ENCODE measurements at regions not wholly inside any gene's neighbourhood (a gene's known extent, or its start where the extent isn't known, plus 50 kb on each side); places are given as distances from the start of the nearest gene placed in this dataset.
"Not testable (repeated sequence)": the region's sequence is repeated elsewhere in the genome, so short reads cannot be mapped to it uniquely, and the experiment has no call there.

DNA sequence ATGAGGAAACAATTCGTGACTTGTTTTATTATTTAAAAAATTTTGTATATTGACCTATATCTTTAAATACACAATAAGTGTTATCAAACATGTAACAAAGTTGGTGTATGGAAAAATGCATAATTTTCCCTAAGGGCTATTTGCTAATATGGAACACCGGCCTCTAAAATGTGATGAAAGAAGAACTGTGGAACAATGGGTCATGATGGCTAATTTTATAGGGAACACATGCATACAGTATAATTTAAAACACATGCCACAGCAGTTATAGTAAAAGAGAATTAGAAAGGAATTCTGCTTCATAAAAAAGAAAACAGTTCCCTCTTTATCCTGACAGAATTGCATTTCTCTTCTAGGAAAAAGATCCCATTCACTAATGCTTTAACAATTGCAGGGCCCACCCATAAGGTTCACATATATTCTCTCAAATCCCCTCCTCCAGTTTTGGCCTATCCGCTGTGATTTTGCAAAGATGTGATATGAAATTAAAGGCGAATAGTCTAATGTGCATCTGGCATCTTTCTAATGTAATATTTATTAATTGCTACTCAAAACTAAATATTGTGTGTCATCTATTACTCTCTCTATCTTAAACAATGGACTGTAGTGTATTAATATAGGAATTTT lies 628.1 kb upstream of the CITED2 start:
- peaks cover 2% of the 10 kb centered on the region for H3K36me3 Mint-ChIP-seq (ENCODE audit: unreplicated experiment)
- no peak for DNase-seq (ENCODE audit: extremely low spot score, unreplicated experiment)
- no peaks in the 10 kb centered on the region for H3K27me3 Mint-ChIP-seq (ENCODE audit: unreplicated experiment)
- H3K4me1 Mint-ChIP-seq (ENCODE audit: unreplicated experiment), result peaks cover 35% of the 10 kb centered on the region
- H3K27ac Mint-ChIP-seq (ENCODE audit: unreplicated experiment), result peak overlapping the region; percentile 94
- TF ChIP-seq, protein P1, sequence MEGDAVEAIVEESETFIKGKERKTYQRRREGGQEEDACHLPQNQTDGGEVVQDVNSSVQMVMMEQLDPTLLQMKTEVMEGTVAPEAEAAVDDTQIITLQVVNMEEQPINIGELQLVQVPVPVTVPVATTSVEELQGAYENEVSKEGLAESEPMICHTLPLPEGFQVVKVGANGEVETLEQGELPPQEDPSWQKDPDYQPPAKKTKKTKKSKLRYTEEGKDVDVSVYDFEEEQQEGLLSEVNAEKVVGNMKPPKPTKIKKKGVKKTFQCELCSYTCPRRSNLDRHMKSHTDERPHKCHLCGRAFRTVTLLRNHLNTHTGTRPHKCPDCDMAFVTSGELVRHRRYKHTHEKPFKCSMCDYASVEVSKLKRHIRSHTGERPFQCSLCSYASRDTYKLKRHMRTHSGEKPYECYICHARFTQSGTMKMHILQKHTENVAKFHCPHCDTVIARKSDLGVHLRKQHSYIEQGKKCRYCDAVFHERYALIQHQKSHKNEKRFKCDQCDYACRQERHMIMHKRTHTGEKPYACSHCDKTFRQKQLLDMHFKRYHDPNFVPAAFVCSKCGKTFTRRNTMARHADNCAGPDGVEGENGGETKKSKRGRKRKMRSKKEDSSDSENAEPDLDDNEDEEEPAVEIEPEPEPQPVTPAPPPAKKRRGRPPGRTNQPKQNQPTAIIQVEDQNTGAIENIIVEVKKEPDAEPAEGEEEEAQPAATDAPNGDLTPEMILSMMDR (IDR thresholded peaks at IDR 0.05), result no peak
- peaks cover 4% of the 10 kb centered on the region for H3K9me3 Mint-ChIP-seq (ENCODE audit: unreplicated experiment)
- H3K4me3 Mint-ChIP-seq (ENCODE audit: unreplicated experiment), result no peak overlapping the region

DNA sequence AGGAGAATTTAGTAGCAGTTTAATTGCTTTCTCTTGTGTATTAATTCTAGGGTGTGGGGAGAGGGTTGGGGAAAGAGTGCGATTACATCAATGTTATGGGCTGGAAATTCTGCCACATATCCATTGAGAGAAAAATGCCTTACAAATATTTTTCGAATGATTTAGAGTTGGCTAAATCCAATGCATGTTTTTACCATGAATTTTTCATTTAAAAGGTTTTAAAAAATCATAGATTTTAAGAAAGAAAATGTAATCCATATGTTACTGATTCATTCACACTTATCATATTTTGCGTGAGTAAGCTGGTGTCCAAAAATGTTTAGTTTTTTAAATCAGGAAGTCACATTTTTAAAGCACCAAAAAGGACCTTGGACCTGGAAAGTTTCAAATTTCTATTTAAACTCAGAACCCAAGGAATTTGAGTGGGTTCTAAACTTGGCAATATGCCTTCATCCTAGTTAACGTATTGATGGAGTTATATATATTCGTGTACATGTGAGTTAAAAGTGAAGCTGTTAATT lies 627.4 kb upstream of the CITED2 start:
- Mint-ChIP-seq H3K27ac (ENCODE audit: unreplicated experiment) (peak overlapping the region; percentile 94), H3K9me3 (ENCODE audit: unreplicated experiment) (peaks cover 7% of the 10 kb centered on the region), H3K36me3 (ENCODE audit: unreplicated experiment) (peaks cover 2% of the 10 kb centered on the region), H3K4me1 (ENCODE audit: unreplicated experiment) (peaks cover 35% of the 10 kb centered on the region), H3K27me3 (ENCODE audit: unreplicated experiment) (no peaks in the 10 kb centered on the region), H3K4me3 (ENCODE audit: unreplicated experiment) (no peak overlapping the region)
- TF ChIP-seq, protein P1 (IDR thresholded peaks at IDR 0.05), result no peak
- no peak for DNase-seq (ENCODE audit: extremely low spot score, unreplicated experiment)

DNA sequence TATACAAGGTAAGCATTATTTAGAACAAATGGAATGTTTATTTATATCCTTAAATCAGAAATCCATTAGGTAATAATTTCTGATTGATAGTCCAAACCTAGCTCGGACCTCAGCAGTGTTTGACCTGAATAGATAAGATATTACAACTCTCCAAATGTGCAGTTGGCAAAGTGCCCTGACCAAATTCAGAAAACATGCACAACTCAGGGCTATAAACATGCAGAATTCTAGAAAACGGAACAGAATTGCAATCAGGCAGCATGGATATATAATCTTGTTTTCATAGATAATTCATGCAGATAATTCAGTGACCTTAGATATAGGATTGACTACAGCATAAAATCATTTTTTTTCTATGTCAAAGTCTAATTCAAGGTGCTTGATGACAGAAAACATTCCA lies 626.6 kb upstream of the CITED2 start:
- Mint-ChIP-seq H3K4me3 (ENCODE audit: unreplicated experiment) (no peak overlapping the region), H3K27ac (ENCODE audit: unreplicated experiment) (peak overlapping the region; percentile 94), H3K27me3 (ENCODE audit: unreplicated experiment) (no peaks in the 10 kb centered on the region), H3K36me3 (ENCODE audit: unreplicated experiment) (no peaks in the 10 kb centered on the region), H3K4me1 (ENCODE audit: unreplicated experiment) (peaks cover 40% of the 10 kb centered on the region), H3K9me3 (ENCODE audit: unreplicated experiment) (peaks cover 3% of the 10 kb centered on the region)
- TF ChIP-seq, protein P1 (IDR thresholded peaks at IDR 0.05), result no peak
- DNase-seq (ENCODE audit: extremely low spot score, unreplicated experiment), result no peak

DNA sequence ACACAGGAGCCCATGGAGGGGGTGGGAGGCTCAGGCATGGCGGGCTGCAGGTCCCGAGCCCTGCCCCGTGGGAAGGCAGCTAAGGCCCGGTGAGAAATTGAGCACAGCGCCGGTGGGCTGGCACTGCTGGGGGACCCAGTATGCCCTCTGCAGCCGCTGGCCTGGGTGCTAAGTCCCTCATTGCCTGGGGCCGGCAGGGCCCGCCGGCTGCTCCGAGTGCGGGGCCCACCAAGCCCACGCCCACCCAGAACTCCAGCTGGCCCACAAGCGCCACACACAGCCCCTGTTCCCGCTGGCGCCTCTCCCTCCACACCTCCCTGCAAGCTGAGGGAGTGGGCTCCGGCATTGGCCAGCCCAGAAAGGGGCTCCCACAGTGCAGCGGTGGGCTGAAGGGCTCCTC lies 625.2 kb upstream of the CITED2 start:
- H3K27ac Mint-ChIP-seq (ENCODE audit: unreplicated experiment); H3K36me3 Mint-ChIP-seq (ENCODE audit: unreplicated experiment): not testable (repeated sequence)
- peaks cover 40% of the 10 kb centered on the region for H3K4me1 Mint-ChIP-seq (ENCODE audit: unreplicated experiment)

DNA sequence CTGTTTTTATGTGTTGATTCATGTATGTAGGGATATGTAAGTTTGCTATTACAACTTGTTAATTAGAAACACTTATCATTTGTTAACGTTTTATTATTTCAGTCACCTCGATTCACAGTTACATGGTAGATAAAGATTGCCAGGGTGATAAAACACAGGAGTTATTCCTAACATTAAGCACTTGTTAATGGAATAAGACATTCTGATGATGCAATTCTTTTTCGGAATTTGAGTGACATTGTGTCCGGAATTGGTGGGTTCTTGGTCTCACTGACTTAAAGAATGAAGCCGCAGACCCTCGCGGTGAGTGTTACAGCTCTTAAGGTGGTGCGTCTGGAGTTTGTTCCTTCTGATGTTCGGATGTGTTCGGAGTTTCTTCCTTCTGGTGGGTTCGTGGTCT lies 624.0 kb upstream of the CITED2 start:
- H3K4me3 Mint-ChIP-seq (ENCODE audit: unreplicated experiment); H3K27me3 Mint-ChIP-seq (ENCODE audit: unreplicated experiment); DNase-seq (ENCODE audit: extremely low spot score, unreplicated experiment); H3K27ac Mint-ChIP-seq (ENCODE audit: unreplicated experiment); H3K36me3 Mint-ChIP-seq (ENCODE audit: unreplicated experiment): not testable (repeated sequence)
- Mint-ChIP-seq H3K9me3 (ENCODE audit: unreplicated experiment) (peaks cover 12% of the 10 kb centered on the region), H3K4me1 (ENCODE audit: unreplicated experiment) (peaks cover 35% of the 10 kb centered on the region)

More for the DNA sequence above, 625.2 kb upstream of the CITED2 start:
- DNase-seq (ENCODE audit: extremely low spot score, unreplicated experiment); H3K27me3 Mint-ChIP-seq (ENCODE audit: unreplicated experiment); H3K9me3 Mint-ChIP-seq (ENCODE audit: unreplicated experiment); H3K4me3 Mint-ChIP-seq (ENCODE audit: unreplicated experiment): not testable (repeated sequence)

DNA sequence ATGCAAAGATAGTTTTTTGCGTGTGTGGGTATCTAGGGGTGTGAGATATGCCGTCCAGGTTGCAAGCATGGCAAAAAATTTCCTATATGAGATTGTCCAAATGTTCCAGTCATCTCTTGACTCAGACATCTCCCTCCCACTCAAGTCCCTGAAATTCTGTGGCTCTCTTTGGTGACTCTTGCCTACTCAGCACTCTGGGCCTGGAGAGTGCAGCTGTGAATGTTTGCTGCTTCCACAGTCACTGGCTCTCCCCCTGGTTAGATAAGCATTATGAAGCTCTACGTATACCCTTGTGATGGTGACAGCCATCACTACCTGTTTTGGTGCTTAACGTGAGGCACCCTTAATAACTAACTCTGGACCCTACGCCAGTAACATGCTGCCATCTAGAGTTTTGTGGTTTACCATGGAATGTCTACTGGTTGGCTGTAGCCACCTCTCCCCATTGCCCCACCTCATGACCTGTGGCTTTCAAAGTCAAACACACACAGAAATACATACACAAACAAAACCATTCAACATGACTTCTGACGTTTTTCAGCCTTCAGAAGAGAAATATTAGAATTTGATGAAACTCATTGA lies 621.9 kb upstream of the CITED2 start:
- H3K4me1 Mint-ChIP-seq (ENCODE audit: unreplicated experiment), result peaks cover 18% of the 10 kb centered on the region
- no peak overlapping the region for H3K4me3 Mint-ChIP-seq (ENCODE audit: unreplicated experiment)
- peaks cover 3% of the 10 kb centered on the region for H3K36me3 Mint-ChIP-seq (ENCODE audit: unreplicated experiment)
- H3K27ac Mint-ChIP-seq (ENCODE audit: unreplicated experiment), result no peak overlapping the region
- TF ChIP-seq, protein P1 (IDR thresholded peaks at IDR 0.05), result peak; percentile 13
- H3K27me3 Mint-ChIP-seq (ENCODE audit: unreplicated experiment), result no peaks in the 10 kb centered on the region
- no peak for DNase-seq (ENCODE audit: extremely low spot score, unreplicated experiment)
- H3K9me3 Mint-ChIP-seq (ENCODE audit: unreplicated experiment), result peaks cover 14% of the 10 kb centered on the region

Measured in osteocyte (in vitro differentiated cells).